ENCODE measurements at regions not wholly inside any gene's neighbourhood (a gene's known extent, or its start where the extent isn't known, plus 50 kb on each side); places are given as distances from the start of the nearest gene placed in this dataset.
"Not testable (repeated sequence)": the region's sequence is repeated elsewhere in the genome, so short reads cannot be mapped to it uniquely, and the experiment has no call there.

DNA sequence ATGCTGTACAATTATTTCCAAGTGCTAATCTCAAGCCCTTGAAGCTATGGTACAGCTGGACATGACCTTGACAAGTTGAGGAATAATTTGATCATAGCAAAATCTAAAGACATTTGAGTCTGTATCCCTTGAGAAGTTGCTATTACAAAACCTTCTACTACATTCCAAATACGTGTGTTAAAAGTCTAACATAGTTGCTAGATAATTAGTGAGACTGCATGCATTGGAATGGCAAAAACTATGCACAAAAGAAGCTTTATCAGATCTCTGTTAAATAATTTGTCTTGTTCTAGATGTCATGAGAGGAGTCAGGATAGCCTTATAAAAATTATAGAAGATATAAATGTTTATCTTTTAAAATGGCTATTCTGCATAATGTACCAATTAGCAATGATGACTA lies 127.8 kb downstream of the GJA1 start:
- 80 to 100% methylated on average over 1 of the region's 1 CpG for WGBS, 2 experiments
- Histone ChIP-seq H3K36me3 (ENCODE audit: control insufficient read depth, insufficient read depth, low read length) (no peaks in the 10 kb centered on the region), H3K4me3 (ENCODE audit: insufficient read depth, low read depth, low read length) (no peak overlapping the region), H3K9me3 (ENCODE audit: control insufficient read depth, low read length) (no peaks in the 10 kb centered on the region), H3K27me3 (ENCODE audit: control insufficient read depth, insufficient read depth, low read length, poor library complexity, severe bottlenecking) (no peaks in the 10 kb centered on the region), H3K27ac (ENCODE audit: insufficient read depth, low read depth, low read length, poor library complexity, severe bottlenecking) (no peak overlapping the region), H3K4me1 (ENCODE audit: control insufficient read depth, insufficient read depth, low read length) (no peaks in the 10 kb centered on the region)

DNA sequence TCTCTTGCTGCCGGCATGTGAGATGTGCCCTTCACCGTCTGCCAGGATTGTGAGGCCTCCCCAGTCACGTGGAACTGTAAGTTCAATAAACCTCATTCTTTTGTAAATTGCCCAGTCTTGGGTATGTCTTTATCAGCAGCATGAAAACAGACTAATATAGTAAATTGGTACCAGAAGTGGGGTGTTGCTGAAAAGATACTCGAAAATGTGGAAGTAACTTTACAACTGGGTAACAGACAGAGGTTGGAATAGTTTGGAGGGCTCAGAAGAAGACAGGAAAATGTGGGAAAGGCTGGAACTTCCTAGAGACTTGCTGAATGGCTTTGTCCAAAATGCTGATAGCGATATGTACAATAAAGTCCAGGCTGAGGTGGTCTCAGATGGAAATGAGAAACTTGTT lies 129.1 kb downstream of the GJA1 start:
- WGBS, 2 experiments = 84 to 92% methylated on average over 5 of the region's 5 CpGs
- not testable (repeated sequence) for H3K9me3 ChIP-seq (ENCODE audit: control insufficient read depth, low read length); H3K4me1 ChIP-seq (ENCODE audit: control insufficient read depth, insufficient read depth, low read length); H3K27ac ChIP-seq (ENCODE audit: insufficient read depth, low read depth, low read length, poor library complexity, severe bottlenecking); H3K4me3 ChIP-seq (ENCODE audit: insufficient read depth, low read depth, low read length); H3K36me3 ChIP-seq (ENCODE audit: control insufficient read depth, insufficient read depth, low read length); H3K27me3 ChIP-seq (ENCODE audit: control insufficient read depth, insufficient read depth, low read length, poor library complexity, severe bottlenecking)

DNA sequence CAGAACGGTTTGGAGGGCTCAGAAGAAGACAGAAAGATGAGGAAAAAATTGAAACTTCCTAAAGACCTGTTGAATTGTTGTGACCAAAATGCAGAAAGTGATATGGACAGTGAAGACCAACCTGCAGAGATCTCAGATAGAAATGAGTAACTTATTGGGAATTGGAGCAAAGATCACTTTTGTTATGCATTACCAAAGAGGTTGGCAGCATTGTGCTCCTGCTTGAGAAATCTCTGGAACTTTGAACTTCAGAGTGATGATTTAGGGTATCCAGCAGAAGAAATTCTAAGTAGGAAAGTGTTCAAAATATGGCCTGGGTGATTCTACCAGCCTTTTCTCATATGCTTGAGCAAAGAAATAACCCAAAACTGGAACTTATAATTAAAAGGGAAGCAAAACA lies 136.0 kb downstream of the GJA1 start:
- no peaks in the 10 kb centered on the region for H3K4me1 ChIP-seq (ENCODE audit: control insufficient read depth, insufficient read depth, low read length)
- 92 to 93% methylated on average over 1 of the region's 1 CpG for WGBS, 2 experiments

DNA sequence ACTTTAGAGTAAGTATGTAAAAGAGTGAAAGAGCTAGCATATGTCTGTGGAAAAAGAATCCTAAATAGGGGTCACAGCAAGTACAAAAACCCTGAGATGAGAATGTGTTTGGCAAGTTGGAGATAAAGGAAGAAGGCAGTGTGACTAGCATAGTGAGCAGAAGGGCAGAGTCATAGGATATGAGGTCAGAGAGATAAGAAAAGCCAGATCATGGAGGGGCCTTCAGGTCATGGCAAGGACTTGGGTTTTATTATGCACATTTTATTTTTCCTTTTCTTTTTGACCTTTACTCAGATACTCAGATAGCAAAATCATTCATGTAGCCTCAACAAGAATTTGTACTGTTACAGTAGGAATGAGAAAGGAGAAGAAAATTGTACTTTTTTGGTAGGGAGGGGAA lies 138.0 kb downstream of the GJA1 start:
- H3K4me3 ChIP-seq (ENCODE audit: insufficient read depth, low read depth, low read length) = no peak overlapping the region
- no peaks in the 10 kb centered on the region for H3K27me3 ChIP-seq (ENCODE audit: control insufficient read depth, insufficient read depth, low read length, poor library complexity, severe bottlenecking)
- H3K4me1 ChIP-seq (ENCODE audit: control insufficient read depth, insufficient read depth, low read length) = no peaks in the 10 kb centered on the region
- H3K36me3 ChIP-seq (ENCODE audit: control insufficient read depth, insufficient read depth, low read length) = no peaks in the 10 kb centered on the region
- H3K9me3 ChIP-seq (ENCODE audit: control insufficient read depth, low read length) = no peaks in the 10 kb centered on the region
- no peak overlapping the region for H3K27ac ChIP-seq (ENCODE audit: insufficient read depth, low read depth, low read length, poor library complexity, severe bottlenecking)

More for the DNA sequence above, 136.0 kb downstream of the GJA1 start:
- Histone ChIP-seq H3K36me3 (ENCODE audit: control insufficient read depth, insufficient read depth, low read length) (no peaks in the 10 kb centered on the region), H3K27ac (ENCODE audit: insufficient read depth, low read depth, low read length, poor library complexity, severe bottlenecking) (no peak overlapping the region), H3K9me3 (ENCODE audit: control insufficient read depth, low read length) (no peaks in the 10 kb centered on the region), H3K27me3 (ENCODE audit: control insufficient read depth, insufficient read depth, low read length, poor library complexity, severe bottlenecking) (no peaks in the 10 kb centered on the region), H3K4me3 (ENCODE audit: insufficient read depth, low read depth, low read length) (no peak overlapping the region)

DNA sequence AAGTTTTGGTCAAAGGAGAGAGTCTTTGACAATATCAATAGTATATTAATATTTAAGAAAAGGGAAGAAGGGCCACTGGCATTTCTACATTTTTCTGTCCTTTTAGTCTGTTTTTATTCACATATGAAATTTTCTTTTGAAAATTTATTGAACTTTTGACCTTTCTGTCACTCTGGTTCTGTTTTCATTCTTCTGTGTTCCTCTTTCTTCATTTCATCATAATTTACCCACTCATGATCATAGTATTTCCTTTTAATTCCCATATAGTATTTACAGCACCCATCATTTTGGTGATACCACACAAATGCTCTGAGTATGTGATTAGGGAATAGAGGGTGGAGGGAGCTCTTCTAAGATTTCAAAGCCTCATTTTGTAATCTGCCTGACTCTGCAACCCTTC lies 142.8 kb downstream of the GJA1 start:
- no peak overlapping the region for H3K27ac ChIP-seq (ENCODE audit: insufficient read depth, low read depth, low read length, poor library complexity, severe bottlenecking)
- no peaks in the 10 kb centered on the region for H3K27me3 ChIP-seq (ENCODE audit: control insufficient read depth, insufficient read depth, low read length, poor library complexity, severe bottlenecking)
- no peaks in the 10 kb centered on the region for H3K4me1 ChIP-seq (ENCODE audit: control insufficient read depth, insufficient read depth, low read length)
- H3K36me3 ChIP-seq (ENCODE audit: control insufficient read depth, insufficient read depth, low read length) = no peaks in the 10 kb centered on the region
- no peak overlapping the region for H3K4me3 ChIP-seq (ENCODE audit: insufficient read depth, low read depth, low read length)
- H3K9me3 ChIP-seq (ENCODE audit: control insufficient read depth, low read length) = no peaks in the 10 kb centered on the region

DNA sequence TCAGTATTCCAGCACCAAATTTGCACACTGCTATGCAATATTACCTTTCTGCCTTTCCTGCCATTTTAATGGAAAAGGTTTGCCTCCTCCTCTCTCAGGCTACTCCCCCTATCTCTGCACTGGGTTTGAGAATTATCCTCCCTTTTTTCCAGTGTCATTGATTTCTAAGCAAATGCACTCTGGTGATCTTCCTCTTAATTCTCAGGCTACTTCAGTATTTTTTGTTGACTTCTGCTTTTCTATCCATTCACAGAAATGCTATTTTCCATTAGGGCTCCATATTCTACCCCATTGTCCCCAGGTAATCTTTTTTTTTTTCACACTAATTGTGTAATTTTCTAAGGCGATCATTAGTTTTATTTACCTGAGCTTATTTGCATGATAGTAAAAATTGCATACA lies 144.0 kb downstream of the GJA1 start:
- WGBS, 2 experiments = 100% methylated on average over 1 of the region's 1 CpG; no CpG with 5 or more reads in 1 of the 2 experiments
- Histone ChIP-seq H3K27ac (ENCODE audit: insufficient read depth, low read depth, low read length, poor library complexity, severe bottlenecking) (no peak overlapping the region), H3K27me3 (ENCODE audit: control insufficient read depth, insufficient read depth, low read length, poor library complexity, severe bottlenecking) (no peaks in the 10 kb centered on the region), H3K4me1 (ENCODE audit: control insufficient read depth, insufficient read depth, low read length) (no peaks in the 10 kb centered on the region), H3K36me3 (ENCODE audit: control insufficient read depth, insufficient read depth, low read length) (no peaks in the 10 kb centered on the region), H3K4me3 (ENCODE audit: insufficient read depth, low read depth, low read length) (no peak overlapping the region), H3K9me3 (ENCODE audit: control insufficient read depth, low read length) (no peaks in the 10 kb centered on the region)

DNA sequence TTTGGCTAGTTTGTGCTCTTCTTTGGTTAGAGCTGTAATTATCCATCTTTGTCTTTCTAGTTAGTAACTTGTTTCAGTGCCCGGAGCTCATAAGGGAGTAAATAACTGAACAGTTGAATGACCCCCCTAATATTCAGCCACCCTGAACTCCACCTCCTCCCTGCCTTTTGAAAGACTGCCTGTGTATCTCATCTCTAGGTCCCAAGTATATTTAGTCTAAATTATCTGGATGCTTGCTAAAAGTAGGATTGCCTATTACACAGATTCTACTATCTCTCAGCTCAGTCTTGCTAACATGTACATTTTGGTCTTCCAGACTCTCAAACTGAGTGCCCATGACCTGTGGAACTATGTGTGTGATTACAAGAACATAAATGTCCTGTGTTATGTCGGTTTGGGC lies 145.9 kb downstream of the GJA1 start:
- Histone ChIP-seq H3K27me3 (ENCODE audit: control insufficient read depth, insufficient read depth, low read length, poor library complexity, severe bottlenecking) (no peaks in the 10 kb centered on the region), H3K4me1 (ENCODE audit: control insufficient read depth, insufficient read depth, low read length) (no peaks in the 10 kb centered on the region), H3K4me3 (ENCODE audit: insufficient read depth, low read depth, low read length) (no peak overlapping the region), H3K9me3 (ENCODE audit: control insufficient read depth, low read length) (no peaks in the 10 kb centered on the region), H3K27ac (ENCODE audit: insufficient read depth, low read depth, low read length, poor library complexity, severe bottlenecking) (no peak overlapping the region), H3K36me3 (ENCODE audit: control insufficient read depth, insufficient read depth, low read length) (no peaks in the 10 kb centered on the region)
- WGBS, 2 experiments = 93 to 100% methylated on average over 1 to 2 of the region's 2 CpGs

DNA sequence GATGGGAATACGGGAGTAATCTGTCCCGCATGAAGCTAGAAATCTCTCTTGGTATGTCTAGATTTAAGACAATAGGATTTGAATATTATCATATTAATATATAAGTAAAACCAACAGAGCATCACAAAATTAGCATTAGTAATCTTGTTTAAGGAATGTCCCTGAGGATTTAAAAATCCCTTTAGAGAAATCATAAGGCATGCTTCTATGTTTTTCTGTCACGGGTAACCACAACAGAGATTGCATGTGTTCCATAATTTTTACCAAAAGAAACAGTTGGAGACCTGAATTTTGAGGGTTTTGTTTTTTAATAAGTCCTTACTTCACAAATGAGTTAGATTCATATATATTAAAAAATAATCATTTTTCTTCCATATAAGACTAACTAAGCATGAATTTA lies 146.8 kb downstream of the GJA1 start:
- no peaks in the 10 kb centered on the region for H3K4me1 ChIP-seq (ENCODE audit: control insufficient read depth, insufficient read depth, low read length)
- H3K27me3 ChIP-seq (ENCODE audit: control insufficient read depth, insufficient read depth, low read length, poor library complexity, severe bottlenecking) = no peaks in the 10 kb centered on the region
- H3K9me3 ChIP-seq (ENCODE audit: control insufficient read depth, low read length) = no peaks in the 10 kb centered on the region
- no peak overlapping the region for H3K27ac ChIP-seq (ENCODE audit: insufficient read depth, low read depth, low read length, poor library complexity, severe bottlenecking)
- H3K36me3 ChIP-seq (ENCODE audit: control insufficient read depth, insufficient read depth, low read length) = no peaks in the 10 kb centered on the region
- H3K4me3 ChIP-seq (ENCODE audit: insufficient read depth, low read depth, low read length) = no peak overlapping the region
- WGBS, 2 experiments = 100% methylated on average over 2 of the region's 3 CpGs; no CpG with 5 or more reads in 1 of the 2 experiments

DNA sequence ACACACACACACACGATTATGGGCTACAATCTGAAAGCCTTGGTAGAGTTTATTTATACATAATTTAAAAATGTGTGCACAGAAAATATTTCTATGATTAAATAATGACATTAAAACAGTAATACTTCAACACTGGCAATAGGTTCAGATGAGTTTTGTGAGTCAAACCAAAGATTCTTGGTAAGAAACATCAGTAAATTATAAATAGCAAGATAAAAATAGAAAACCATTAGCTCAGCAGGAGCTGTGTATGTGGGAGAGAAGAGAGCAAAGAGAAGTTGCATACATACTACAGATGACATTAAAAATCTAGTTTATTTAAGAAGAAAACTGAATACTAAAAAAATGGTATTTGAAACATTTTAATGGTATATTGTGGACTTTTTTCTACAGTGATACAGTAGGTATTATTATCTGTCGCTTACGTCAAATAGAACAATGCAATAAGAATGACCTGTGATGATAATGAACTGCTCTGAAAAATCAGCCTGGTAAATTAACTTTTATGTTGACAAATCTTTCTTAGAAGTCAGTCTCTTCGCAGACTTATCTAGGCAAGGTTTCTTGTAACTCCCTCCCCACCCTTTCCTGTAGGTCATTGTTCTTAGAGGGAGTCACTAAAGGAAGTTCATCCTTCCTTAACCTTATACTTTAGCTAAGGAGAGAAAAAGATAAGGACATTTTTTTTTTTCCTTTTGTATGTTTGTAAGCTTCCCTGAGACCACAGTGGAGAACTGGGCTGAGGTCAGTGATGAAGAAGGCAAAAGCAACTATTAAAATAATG lies 149.3 kb downstream of the GJA1 start:
- 95 to 100% methylated on average over 2 to 3 of the region's 4 CpGs for WGBS, 2 experiments
- H3K4me3 ChIP-seq (ENCODE audit: insufficient read depth, low read depth, low read length) = no peak overlapping the region
- H3K9me3 ChIP-seq (ENCODE audit: control insufficient read depth, low read length) = no peaks in the 10 kb centered on the region
- H3K27me3 ChIP-seq (ENCODE audit: control insufficient read depth, insufficient read depth, low read length, poor library complexity, severe bottlenecking) = no peaks in the 10 kb centered on the region
- no peaks in the 10 kb centered on the region for H3K36me3 ChIP-seq (ENCODE audit: control insufficient read depth, insufficient read depth, low read length)
- H3K27ac ChIP-seq (ENCODE audit: insufficient read depth, low read depth, low read length, poor library complexity, severe bottlenecking) = no peak overlapping the region
- H3K4me1 ChIP-seq (ENCODE audit: control insufficient read depth, insufficient read depth, low read length) = no peaks in the 10 kb centered on the region

DNA sequence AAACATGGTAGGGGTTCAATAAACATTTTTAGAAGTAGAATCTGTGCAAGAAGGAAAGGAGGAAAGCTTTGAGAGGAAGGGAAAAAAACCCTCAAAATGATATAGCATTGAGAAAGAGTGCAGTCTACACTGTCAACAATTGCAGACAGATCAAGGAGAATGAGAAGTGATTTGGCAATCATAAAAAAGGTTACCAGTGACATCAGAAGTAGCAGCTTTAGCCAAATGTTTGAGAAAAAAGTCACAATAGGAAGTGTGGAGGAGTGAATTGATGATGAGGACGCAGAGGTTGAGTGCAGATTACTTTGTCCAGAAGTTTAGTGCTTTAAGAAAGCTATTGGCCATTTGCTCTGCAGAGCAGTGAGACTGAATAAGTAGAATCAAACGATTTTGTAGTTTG lies 155.0 kb downstream of the GJA1 start:
- H3K4me3 ChIP-seq (ENCODE audit: insufficient read depth, low read depth, low read length) = no peak overlapping the region
- no peaks in the 10 kb centered on the region for H3K4me1 ChIP-seq (ENCODE audit: control insufficient read depth, insufficient read depth, low read length)
- WGBS, 2 experiments = 81 to 91% methylated on average over 2 of the region's 2 CpGs
- no peaks in the 10 kb centered on the region for H3K27me3 ChIP-seq (ENCODE audit: control insufficient read depth, insufficient read depth, low read length, poor library complexity, severe bottlenecking)
- H3K9me3 ChIP-seq (ENCODE audit: control insufficient read depth, low read length) = no peaks in the 10 kb centered on the region
- H3K27ac ChIP-seq (ENCODE audit: insufficient read depth, low read depth, low read length, poor library complexity, severe bottlenecking) = no peak overlapping the region
- no peaks in the 10 kb centered on the region for H3K36me3 ChIP-seq (ENCODE audit: control insufficient read depth, insufficient read depth, low read length)

DNA sequence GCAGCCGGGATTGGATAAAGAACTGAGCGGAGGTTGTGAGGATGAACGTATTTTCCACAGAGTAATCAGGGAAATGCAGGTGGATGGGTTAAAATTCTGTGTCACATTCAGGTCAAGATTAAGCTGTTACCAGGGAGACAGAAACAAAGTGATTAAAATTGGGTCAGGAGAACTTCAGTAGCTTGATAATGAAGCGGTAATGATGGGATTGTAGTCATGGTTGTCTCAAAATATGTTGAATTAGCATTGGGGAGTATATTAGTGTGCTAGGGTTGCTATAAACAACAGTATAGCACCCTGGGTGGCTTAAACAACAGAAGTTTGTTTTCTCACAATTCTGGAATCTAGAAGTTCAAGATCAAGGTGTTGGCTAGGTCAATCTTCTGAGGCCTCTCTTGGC lies 155.5 kb downstream of the GJA1 start:
- no peaks in the 10 kb centered on the region for H3K36me3 ChIP-seq (ENCODE audit: control insufficient read depth, insufficient read depth, low read length)
- 96 to 97% methylated on average over 4 of the region's 4 CpGs for WGBS, 2 experiments

More for the DNA sequence above, 155.5 kb downstream of the GJA1 start:
- H3K27me3 ChIP-seq (ENCODE audit: control insufficient read depth, insufficient read depth, low read length, poor library complexity, severe bottlenecking) = no peaks in the 10 kb centered on the region
- H3K4me3 ChIP-seq (ENCODE audit: insufficient read depth, low read depth, low read length) = no peak overlapping the region
- H3K4me1 ChIP-seq (ENCODE audit: control insufficient read depth, insufficient read depth, low read length) = no peaks in the 10 kb centered on the region
- H3K9me3 ChIP-seq (ENCODE audit: control insufficient read depth, low read length) = no peaks in the 10 kb centered on the region
- no peak overlapping the region for H3K27ac ChIP-seq (ENCODE audit: insufficient read depth, low read depth, low read length, poor library complexity, severe bottlenecking)
